SK-N-SH treated with all-trans-retinoic acid at 6 μM for 48 hours (cell line): ENCODE measurements at regions not wholly inside any gene's neighbourhood (a gene's known extent, or its start where the extent isn't known, plus 50 kb on each side); places are given as distances from the start of the nearest gene placed in this dataset.

Experiments used
- ATAC-seq: fragments of 200-7000 bp; cut with Tn5 transposase; 3 replicates; pipeline ENCODE4 v1.9.1; 2020; ENCODE audit warnings: mild to moderate bottlenecking, moderate library complexity
- ARNTL ChIP-seq: fragments of 450-650 bp; formaldehyde crosslinking; IDR thresholded peaks from 2 replicates; pipeline ENCODE4 v1.5.0; 2020; ENCODE audit warnings: low read depth, mild to moderate bottlenecking, moderate library complexity, borderline replicate concordance
- BACH2 ChIP-seq: fragments of 250-450 bp; sonication (Bioruptor Pico); IDR thresholded peaks from 2 replicates; pipeline ENCODE4 v1.9.0; 2021; ENCODE audit warnings: mild to moderate bottlenecking, borderline replicate concordance
- CREB5 ChIP-seq: fragments of 250-450 bp; sonication (Bioruptor Pico); IDR thresholded peaks from 2 replicates; pipeline ENCODE4 v1.5.1; 2020; ENCODE audit warnings: low read depth, mild to moderate bottlenecking, moderate library complexity
- CSRNP3 ChIP-seq: fragments of 250-450 bp; sonication (Bioruptor Pico); IDR thresholded peaks from 2 replicates; pipeline ENCODE4 v1.5.1; 2021; ENCODE audit warnings: mild to moderate bottlenecking, moderate library complexity
- GLIS3 ChIP-seq: fragments of 250-450 bp; sonication (Bioruptor Pico); IDR thresholded peaks from 2 replicates; pipeline ENCODE4 v1.5.0; 2020; ENCODE audit warnings: mild to moderate bottlenecking, moderate library complexity
- ISL1 ChIP-seq: fragments of 250-450 bp; sonication (Bioruptor Pico); IDR thresholded peaks from 2 replicates; pipeline ENCODE4 v2.1.2; 2022; ENCODE audit warnings: mild to moderate bottlenecking, moderate library complexity
- OSR1 ChIP-seq: fragments of 250-450 bp; sonication (Bioruptor Pico); IDR thresholded peaks from 2 replicates; pipeline ENCODE4 v1.8.0; 2022; ENCODE audit warnings: moderate library complexity, mild to moderate bottlenecking, inconsistent platforms
- PATZ1 ChIP-seq: fragments of 250-450 bp; sonication (Bioruptor Pico); IDR thresholded peaks from 2 replicates; pipeline ENCODE4 v1.8.0; 2020; ENCODE audit warnings: mild to moderate bottlenecking, moderate library complexity, borderline replicate concordance
- POU6F1 ChIP-seq: fragments of 250-450 bp; sonication (Bioruptor Pico); IDR thresholded peaks from 2 replicates; pipeline ENCODE4 v1.8.0; 2021; ENCODE audit warnings: low read depth, mild to moderate bottlenecking, moderate library complexity, borderline replicate concordance
- PPARA ChIP-seq: fragments of 250-450 bp; sonication (Bioruptor Pico); IDR thresholded peaks from 2 replicates; pipeline ENCODE4 v1.5.0; 2020; ENCODE audit warnings: mild to moderate bottlenecking, borderline replicate concordance
- RARB ChIP-seq: fragments of 250-450 bp; sonication (Bioruptor Pico); IDR thresholded peaks from 2 replicates; pipeline ENCODE4 v1.8.0; 2021; ENCODE audit warnings: mild to moderate bottlenecking, moderate library complexity
- SNAI2 ChIP-seq: fragments of 250-450 bp; sonication (Bioruptor Pico); IDR thresholded peaks from 2 replicates; pipeline ENCODE4 v1.5.0; 2020; ENCODE audit warnings: mild to moderate bottlenecking, moderate library complexity
- TSHZ2 ChIP-seq: fragments of 250-450 bp; sonication (Bioruptor Pico); IDR thresholded peaks from 2 replicates; pipeline ENCODE4 v1.5.0; 2020; ENCODE audit warnings: mild to moderate bottlenecking, moderate library complexity
- ZFP30 ChIP-seq: fragments of 450-650 bp; formaldehyde crosslinking; IDR thresholded peaks from 2 replicates; pipeline ENCODE4 v1.5.0; 2022; ENCODE audit warnings: mild to moderate bottlenecking, moderate library complexity
- ZNF70 ChIP-seq: fragments of 450-650 bp; formaldehyde crosslinking; IDR thresholded peaks from 2 replicates; pipeline ENCODE4 v1.5.0; 2020; ENCODE audit warnings: mild to moderate bottlenecking, moderate library complexity
- ZNF8 ChIP-seq: fragments of 450-650 bp; formaldehyde crosslinking; IDR thresholded peaks from 2 replicates; pipeline ENCODE4 v1.5.0; 2020; ENCODE audit warnings: mild to moderate bottlenecking, moderate library complexity

- ATAC-seq = no peak
- TF ChIP-seq ARNTL (CRISPR knock-in tag) (no peak), PATZ1 (CRISPR knock-in tag) (no peak), BACH2 (no peak), ZNF70 (CRISPR knock-in tag) (no peak), SNAI2 (CRISPR knock-in tag) (no peak), PPARA (CRISPR knock-in tag) (no peak), ZNF8 (CRISPR knock-in tag) (no peak), POU6F1 (CRISPR knock-in tag) (no peak), TSHZ2 (no peak), CSRNP3 (CRISPR knock-in tag) (no peak), CREB5 (no peak)
Measured at GRCh38 chr7:69283421-69283820, 314.9 kb upstream of the AUTS2 start.

GRCh38 chr7:69285854-69286253, 312.4 kb upstream of the AUTS2 start:
- no peak for ATAC-seq
- no peak for TF ChIP-seq ZNF70 (CRISPR knock-in tag)

- no peak for TF ChIP-seq OSR1
- TF ChIP-seq CREB5 = no peak
- no peak for TF ChIP-seq POU6F1 (CRISPR knock-in tag)
- no peak for TF ChIP-seq SNAI2 (CRISPR knock-in tag)
- no peak for TF ChIP-seq RARB (CRISPR knock-in tag)
- TF ChIP-seq PPARA (CRISPR knock-in tag) = no peak
- no peak for TF ChIP-seq ZNF8 (CRISPR knock-in tag)
- no peak for TF ChIP-seq ZFP30
- no peak for TF ChIP-seq GLIS3 (CRISPR knock-in tag)
- no peak for TF ChIP-seq PATZ1 (CRISPR knock-in tag)
- no peak for TF ChIP-seq ISL1 (CRISPR knock-in tag)
- TF ChIP-seq BACH2 = no peak
- TF ChIP-seq CSRNP3 (CRISPR knock-in tag) = no peak
- no peak for ATAC-seq
Measured at GRCh38 chr7:69295977-69296376, 302.3 kb upstream of the AUTS2 start.
